ENCODE measurements at regions not wholly inside any gene's neighbourhood (a gene's known extent, or its start where the extent isn't known, plus 50 kb on each side); places are given as distances from the start of the nearest gene placed in this dataset.

GRCh38 chr2:51208521-51208920 lies 176.6 kb upstream of the NRXN1 start:
- H3K4me3 ChIP-seq (ENCODE audit: low read depth, low read length), result no peak overlapping the region
- TF ChIP-seq CTCF (IDR thresholded peaks at IDR 0.05; ENCODE audit: insufficient read depth, low read length, poor library complexity, severe bottlenecking), result no peak
- H3K27me3 ChIP-seq (ENCODE audit: control insufficient read depth, insufficient read depth, low read length), result no peaks in the 10 kb centered on the region
- H3K36me3 ChIP-seq (ENCODE audit: control insufficient read depth, insufficient read depth, low read length), result no peaks in the 10 kb centered on the region
- DNase-seq (ENCODE audit: low read depth), result no peak

DNA sequence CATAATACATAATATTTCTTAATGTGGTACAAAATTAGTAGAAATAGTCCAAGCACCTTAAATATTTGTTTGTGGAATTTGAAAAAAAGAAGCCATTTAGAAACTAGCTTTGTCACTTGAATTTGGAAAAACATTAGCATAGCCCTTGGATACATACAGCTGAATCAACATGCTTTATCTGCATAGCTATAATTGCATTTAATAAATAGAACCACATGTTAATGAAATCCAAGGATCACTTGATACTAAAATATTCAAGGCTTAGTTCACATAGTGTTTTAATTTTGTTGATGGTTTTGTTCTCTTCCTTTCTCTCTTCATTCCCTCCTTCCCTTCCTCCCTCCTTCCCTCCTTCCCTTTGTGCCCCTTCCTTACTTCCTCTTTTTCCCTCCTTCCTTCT lies 169.4 kb upstream of the NRXN1 start:
- TF ChIP-seq CTCF (IDR thresholded peaks at IDR 0.05; ENCODE audit: insufficient read depth, low read length, poor library complexity, severe bottlenecking), result no peak
- no peak for DNase-seq (ENCODE audit: low read depth)
- Histone ChIP-seq H3K36me3 (ENCODE audit: control insufficient read depth, insufficient read depth, low read length) (no peaks in the 10 kb centered on the region), H3K4me3 (ENCODE audit: low read depth, low read length) (no peak overlapping the region), H3K27me3 (ENCODE audit: control insufficient read depth, insufficient read depth, low read length) (no peaks in the 10 kb centered on the region)

GRCh38 chr2:51194656-51195055 lies 162.7 kb upstream of the NRXN1 start:
- DNase-seq (ENCODE audit: low read depth), result no peak
- H3K36me3 ChIP-seq (ENCODE audit: control insufficient read depth, insufficient read depth, low read length), result no peaks in the 10 kb centered on the region
- no peak for TF ChIP-seq CTCF (IDR thresholded peaks at IDR 0.05; ENCODE audit: insufficient read depth, low read length, poor library complexity, severe bottlenecking)
- no peaks in the 10 kb centered on the region for H3K27me3 ChIP-seq (ENCODE audit: control insufficient read depth, insufficient read depth, low read length)
- H3K4me3 ChIP-seq (ENCODE audit: low read depth, low read length), result no peak overlapping the region

DNA sequence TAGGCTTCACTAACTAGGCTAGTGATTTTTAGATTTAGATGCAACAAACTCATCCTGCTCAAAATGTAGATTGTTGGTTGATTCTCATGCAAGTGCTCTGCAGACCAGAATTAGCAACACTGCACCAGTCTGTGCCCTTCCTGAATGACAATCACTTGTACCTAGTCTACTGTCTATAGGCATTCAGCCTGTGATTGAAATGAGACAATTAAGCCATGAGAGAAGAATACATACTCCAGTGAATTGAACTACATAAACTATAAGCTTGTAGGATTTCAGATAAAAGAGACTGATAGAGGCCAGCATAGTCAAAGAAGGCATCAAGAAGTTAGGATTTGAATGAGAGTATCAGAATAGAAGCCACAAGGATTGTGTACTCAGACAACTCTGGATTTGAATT lies 138.3 kb upstream of the NRXN1 start:
- TF ChIP-seq CTCF (IDR thresholded peaks at IDR 0.05; ENCODE audit: insufficient read depth, low read length, poor library complexity, severe bottlenecking), result no peak
- no peaks in the 10 kb centered on the region for H3K36me3 ChIP-seq (ENCODE audit: control insufficient read depth, insufficient read depth, low read length)
- no peaks in the 10 kb centered on the region for H3K27me3 ChIP-seq (ENCODE audit: control insufficient read depth, insufficient read depth, low read length)
- DNase-seq (ENCODE audit: low read depth), result no peak
- H3K4me3 ChIP-seq (ENCODE audit: low read depth, low read length), result no peak overlapping the region

DNA sequence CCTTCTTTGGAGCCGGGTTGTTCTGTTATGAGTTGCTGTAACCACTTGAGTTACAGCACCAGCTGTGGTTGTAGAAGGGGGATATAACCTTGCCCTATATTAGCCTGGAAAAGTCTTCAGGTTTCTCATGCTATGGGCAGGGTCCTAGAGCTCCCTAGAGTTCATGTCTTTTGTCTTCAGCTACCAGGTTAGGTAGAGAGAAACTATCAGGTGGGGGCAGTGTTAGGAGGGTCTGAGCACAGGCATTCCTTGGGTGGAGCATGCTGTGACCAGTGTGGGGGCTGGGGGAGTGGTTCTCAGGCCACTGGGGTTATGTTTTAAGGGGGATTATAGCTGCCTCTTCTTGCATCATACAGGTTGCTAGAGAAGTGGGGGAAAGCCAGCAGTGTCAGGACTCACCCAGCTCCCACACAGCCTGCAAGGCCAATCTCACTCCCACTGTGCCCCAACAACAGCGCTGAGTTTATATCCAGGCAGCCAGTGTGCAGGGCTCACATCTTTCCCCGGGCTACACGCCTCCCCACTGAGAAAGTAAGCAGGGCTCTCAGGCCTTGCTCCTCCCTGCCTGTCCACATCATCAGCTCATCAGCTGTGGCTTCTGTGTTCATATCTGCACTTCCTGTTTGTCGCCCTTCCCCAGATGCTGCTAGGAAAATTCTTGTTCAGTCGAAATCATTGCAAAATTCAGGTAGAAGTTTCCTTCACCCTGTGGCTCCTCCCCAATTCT lies 133.8 kb upstream of the NRXN1 start:
- no peak for TF ChIP-seq CTCF (IDR thresholded peaks at IDR 0.05; ENCODE audit: insufficient read depth, low read length, poor library complexity, severe bottlenecking)
- no peaks in the 10 kb centered on the region for H3K27me3 ChIP-seq (ENCODE audit: control insufficient read depth, insufficient read depth, low read length)
- H3K4me3 ChIP-seq (ENCODE audit: low read depth, low read length), result no peak overlapping the region
- no peaks in the 10 kb centered on the region for H3K36me3 ChIP-seq (ENCODE audit: control insufficient read depth, insufficient read depth, low read length)
- DNase-seq (ENCODE audit: low read depth), result no peak

DNA sequence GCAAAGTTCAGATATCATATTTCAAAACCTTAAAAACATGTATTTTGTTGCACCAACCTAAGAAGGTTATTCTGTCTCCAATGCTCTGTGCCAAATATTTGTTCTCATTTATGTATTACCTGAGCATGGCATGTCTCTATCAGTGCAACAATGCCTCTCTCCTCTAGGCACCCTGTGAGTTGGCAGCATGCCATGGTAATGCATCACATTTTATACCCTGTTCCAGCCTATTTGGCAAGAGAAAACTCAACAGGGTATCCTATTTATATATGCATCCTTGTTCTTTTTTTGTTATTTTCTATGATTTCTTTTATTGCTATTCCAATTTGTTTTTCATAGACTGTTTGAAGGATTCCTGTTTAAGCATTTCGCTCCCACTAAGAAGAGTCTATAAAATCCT lies 126.3 kb upstream of the NRXN1 start:
- no peak for TF ChIP-seq CTCF (IDR thresholded peaks at IDR 0.05; ENCODE audit: insufficient read depth, low read length, poor library complexity, severe bottlenecking)
- Histone ChIP-seq H3K27me3 (ENCODE audit: control insufficient read depth, insufficient read depth, low read length) (no peaks in the 10 kb centered on the region), H3K4me3 (ENCODE audit: low read depth, low read length) (no peak overlapping the region), H3K36me3 (ENCODE audit: control insufficient read depth, insufficient read depth, low read length) (no peaks in the 10 kb centered on the region)
- DNase-seq (ENCODE audit: low read depth), result no peak
